NCI-H2107 treated with DMSO at 0.1 percent for 48 hours (cell line): ENCODE measurements at regions not wholly inside any gene's neighbourhood (a gene's known extent, or its start where the extent isn't known, plus 50 kb on each side); places are given as distances from the start of the nearest gene placed in this dataset.
A peak's percentile ranks its signal among the peaks of the same experiment; 100 is the strongest.

Experiments
- DNase-seq: peaks from one replicate; lab custom pipeline; 2025; ENCODE audit not compliant: unreplicated experiment; lab: John Stamatoyannopoulos, UW

GRCh38 chr1:175894581-175894980, 151.2 kb upstream of the TNR start:
- DNase-seq, result no peak

GRCh38 chr1:175893192-175893591, 149.8 kb upstream of the TNR start:
- no peak for DNase-seq

GRCh38 chr1:175892686-175893085, 149.3 kb upstream of the TNR start:
- no peak for DNase-seq

- DNase-seq, result no peak
Measured at GRCh38 chr1:175891783-175892309, 148.5 kb upstream of the TNR start.

- DNase-seq, result no peak
Measured at GRCh38 chr1:175890958-175891357, 147.6 kb upstream of the TNR start.

GRCh38 chr1:175889848-175890247, 146.5 kb upstream of the TNR start:
- peak; percentile 74 for DNase-seq

GRCh38 chr1:175888996-175889395, 145.6 kb upstream of the TNR start:
- no peak for DNase-seq

- DNase-seq, result peak; percentile 30
Measured at GRCh38 chr1:175887981-175888428, 144.6 kb upstream of the TNR start.

- no peak for DNase-seq
Measured at GRCh38 chr1:175887521-175887920, 144.1 kb upstream of the TNR start.

- no peak for DNase-seq
Measured at GRCh38 chr1:175885326-175885725, 141.9 kb upstream of the TNR start.

- no peak for DNase-seq
Measured at GRCh38 chr1:175884369-175884768, 141.0 kb upstream of the TNR start.

GRCh38 chr1:175882192-175882591, 138.8 kb upstream of the TNR start:
- DNase-seq, result no peak

GRCh38 chr1:175881246-175881976, 138.0 kb upstream of the TNR start:
- peak; percentile 91 for DNase-seq

- no peak for DNase-seq
Measured at GRCh38 chr1:175878775-175879174, 135.4 kb upstream of the TNR start.

- DNase-seq, result no peak
Measured at GRCh38 chr1:175877939-175878737, 134.7 kb upstream of the TNR start.

GRCh38 chr1:175875556-175875955, 132.2 kb upstream of the TNR start:
- no peak for DNase-seq

- no peak for DNase-seq
Measured at GRCh38 chr1:175874081-175874480, 130.7 kb upstream of the TNR start.

- no peak for DNase-seq
Measured at GRCh38 chr1:175873290-175873935, 130.0 kb upstream of the TNR start.

GRCh38 chr1:175872588-175872987, 129.2 kb upstream of the TNR start:
- DNase-seq, result no peak

GRCh38 chr1:175871647-175872046, 128.3 kb upstream of the TNR start:
- no peak for DNase-seq

GRCh38 chr1:175870217-175870616, 126.8 kb upstream of the TNR start:
- DNase-seq, result no peak

GRCh38 chr1:175866776-175867175, 123.4 kb upstream of the TNR start:
- no peak for DNase-seq
